HT-29 (cell line): ENCODE measurements at regions not wholly inside any gene's neighbourhood (a gene's known extent, or its start where the extent isn't known, plus 50 kb on each side); places are given as distances from the start of the nearest gene placed in this dataset.
"Not testable (repeated sequence)": the region's sequence is repeated elsewhere in the genome, so short reads cannot be mapped to it uniquely, and the experiment has no call there.

ENCODE experiments used
- DNase-seq: peaks from one replicate; pipeline ENCODE4 v3.0.0-alpha.2; 2015; ENCODE audit warnings: low spot score

- DNase-seq, result not testable (repeated sequence)
Measured at GRCh38 chr7:119100611-119101258, 876.2 kb downstream of the ANKRD7 start.

DNA sequence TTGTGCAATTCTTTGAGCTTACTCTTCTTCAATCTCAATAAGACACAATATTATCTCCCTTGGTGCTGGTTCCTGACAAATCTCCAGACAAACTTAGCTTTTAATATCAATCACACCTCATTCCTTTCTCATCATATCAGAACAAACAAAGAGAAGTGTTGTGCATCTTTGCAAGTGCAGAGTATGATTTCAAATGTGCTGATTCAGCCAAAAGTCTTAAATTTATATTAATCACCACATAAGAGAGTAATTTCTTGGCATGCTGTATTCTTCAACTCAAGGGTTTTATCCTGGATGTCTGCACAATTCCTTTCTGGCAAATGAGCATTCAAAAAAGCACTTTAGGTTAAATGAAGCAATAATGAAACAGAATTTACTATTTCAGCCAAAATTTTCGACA lies 877.8 kb downstream of the ANKRD7 start:
- DNase-seq, result no peak

- no peak for DNase-seq
Measured at GRCh38 chr7:119105381-119105780, 880.9 kb downstream of the ANKRD7 start.

- DNase-seq, result no peak
Measured at GRCh38 chr7:119123326-119123725, 898.8 kb downstream of the ANKRD7 start.

DNA sequence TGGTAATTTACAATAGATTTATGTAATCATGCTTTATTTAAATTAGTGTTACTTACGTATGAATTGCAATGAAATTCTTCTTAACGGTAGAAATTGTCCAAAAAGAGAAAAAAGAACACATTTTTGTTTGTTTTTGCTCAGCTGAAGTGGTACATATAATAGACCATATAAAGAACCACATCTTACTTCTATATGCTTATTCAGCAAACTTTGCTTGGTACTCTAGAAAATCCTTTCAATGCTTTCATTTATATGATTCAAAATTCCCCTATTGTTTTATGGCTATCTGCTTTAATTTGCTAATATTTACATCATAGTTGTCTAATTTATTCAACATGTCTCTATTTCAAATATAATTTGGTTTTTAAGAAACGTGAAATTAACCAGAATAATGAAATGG lies 903.2 kb downstream of the ANKRD7 start:
- DNase-seq, result no peak

DNA sequence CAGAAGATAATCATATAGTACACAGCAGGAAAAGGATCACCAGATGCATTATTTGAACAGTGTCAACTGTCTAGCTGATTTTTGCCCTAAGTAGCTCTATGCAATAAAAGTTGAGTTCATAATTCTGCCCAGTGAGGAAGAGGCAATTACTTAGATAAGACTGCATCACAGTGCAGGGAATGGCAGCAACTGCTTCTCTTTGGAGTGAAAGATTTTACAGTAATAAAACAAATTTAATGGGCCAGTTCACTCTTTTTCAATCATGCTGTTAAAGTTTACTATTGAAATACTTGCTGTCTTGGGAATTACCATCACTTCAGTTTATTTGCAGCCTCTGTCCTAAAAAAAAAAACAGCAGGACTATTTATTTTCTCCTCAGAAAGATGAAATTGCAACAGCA lies 907.9 kb downstream of the ANKRD7 start:
- DNase-seq, result no peak

GRCh38 chr7:119167431-119167830 lies 942.9 kb downstream of the ANKRD7 start:
- DNase-seq, result no peak

- DNase-seq, result no peak
Measured at GRCh38 chr7:119172043-119172442, 947.5 kb downstream of the ANKRD7 start.

DNA sequence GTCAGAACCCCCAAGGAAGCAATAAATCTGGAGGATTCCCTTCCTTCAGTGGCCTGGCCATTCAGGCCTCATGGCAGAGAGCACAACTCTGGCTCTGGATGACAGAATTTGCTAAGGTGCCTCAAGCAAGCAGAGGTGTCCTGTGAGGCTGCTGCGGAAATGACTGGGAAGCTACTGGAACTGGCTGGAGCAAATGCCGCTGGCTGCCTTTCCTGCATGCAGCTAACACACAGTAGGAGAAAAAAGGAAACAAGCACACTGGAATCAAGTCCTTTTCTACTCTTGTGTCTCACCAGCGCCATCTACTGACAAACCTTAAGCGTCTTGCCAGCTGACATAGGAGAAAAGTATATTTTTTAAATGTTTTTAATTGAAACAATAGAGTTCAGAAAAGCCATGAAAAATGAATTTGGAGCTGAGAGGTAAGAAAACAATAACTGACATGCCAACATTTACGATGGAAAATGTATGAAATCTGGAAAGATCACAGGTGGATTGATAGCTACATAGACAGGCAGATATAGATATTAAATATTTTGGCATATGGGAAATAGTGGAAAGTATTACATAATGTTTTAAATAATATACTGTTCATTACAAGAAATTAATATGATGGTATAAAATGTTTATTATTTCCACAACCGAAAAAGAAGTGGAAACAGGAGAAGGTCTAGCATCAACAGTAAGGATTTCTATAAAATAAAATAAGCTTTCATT lies 951.6 kb downstream of the ANKRD7 start:
- DNase-seq, result peak; percentile 91

DNA sequence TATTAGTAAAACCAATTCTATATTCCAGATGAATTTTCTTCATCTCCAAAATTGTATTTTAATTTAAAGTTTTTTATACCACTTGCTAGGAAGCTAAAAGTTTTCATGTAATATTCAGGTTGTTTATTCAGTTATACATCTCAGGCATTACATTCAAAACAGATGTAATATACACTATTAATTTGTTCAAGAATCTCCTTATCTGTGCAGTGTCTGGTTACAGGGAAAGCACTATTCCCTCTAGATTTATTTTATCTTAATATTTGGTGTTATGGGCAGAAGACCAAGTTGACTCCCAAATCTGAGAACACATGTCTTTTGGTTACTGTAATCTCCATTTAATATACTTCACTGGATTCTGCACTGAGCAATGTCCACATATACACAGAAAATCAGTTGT lies 953.4 kb downstream of the ANKRD7 start:
- no peak for DNase-seq

DNA sequence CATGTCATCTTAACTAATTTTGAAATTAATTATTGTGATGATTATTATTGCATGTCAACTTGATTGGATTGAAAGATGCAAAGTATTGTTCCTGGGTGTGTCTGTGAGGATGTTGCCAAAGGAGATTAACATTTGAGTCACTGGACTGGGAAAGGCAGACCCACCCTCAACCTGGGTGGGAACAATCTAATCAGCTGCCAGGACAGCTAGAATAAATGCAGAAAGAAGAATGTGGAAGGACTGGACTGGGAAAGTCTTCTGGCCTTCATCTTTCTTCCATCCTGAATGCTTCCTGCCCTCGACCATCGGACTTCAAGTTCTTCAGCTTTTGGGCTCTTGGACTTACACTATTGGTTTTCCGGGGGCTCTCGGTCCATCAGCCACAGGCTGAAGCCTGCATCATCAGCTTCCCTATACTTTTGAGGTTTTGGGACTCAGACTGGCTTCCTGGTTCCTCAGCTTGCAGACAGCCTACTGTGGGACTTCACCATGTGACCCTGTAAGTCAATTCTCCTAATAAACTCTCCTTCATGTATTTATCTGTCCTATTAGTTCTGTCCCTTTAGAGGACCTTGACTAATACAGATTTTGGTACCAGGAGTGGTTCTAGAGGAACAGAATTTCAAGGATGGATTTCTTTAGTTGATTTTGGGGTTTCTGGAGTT lies 959.8 kb downstream of the ANKRD7 start:
- DNase-seq, result no peak

DNA sequence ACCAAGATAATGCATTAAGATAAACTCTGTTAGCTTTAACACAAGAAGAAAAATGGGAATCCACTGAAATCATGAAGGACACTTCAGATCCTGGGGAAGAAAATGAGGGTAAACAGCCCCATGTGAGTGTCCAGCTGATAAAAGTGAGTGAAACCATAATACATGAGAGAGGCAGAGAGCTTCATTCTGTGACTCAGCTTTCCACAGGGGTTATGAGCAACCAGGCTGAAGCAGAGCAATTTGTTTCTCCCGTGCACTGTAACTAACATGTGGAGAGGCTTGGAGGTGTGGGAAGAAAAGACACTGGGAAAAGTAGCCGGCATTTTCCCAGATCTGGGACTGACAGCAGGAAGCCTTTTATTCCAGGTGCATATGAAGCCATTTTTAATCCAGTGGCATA lies 971.7 kb downstream of the ANKRD7 start:
- no peak for DNase-seq

GRCh38 chr7:119197172-119197876 lies 972.8 kb downstream of the ANKRD7 start:
- DNase-seq, result no peak

GRCh38 chr7:119197877-119198527 lies 973.5 kb downstream of the ANKRD7 start:
- peak; percentile 63 for DNase-seq

DNA sequence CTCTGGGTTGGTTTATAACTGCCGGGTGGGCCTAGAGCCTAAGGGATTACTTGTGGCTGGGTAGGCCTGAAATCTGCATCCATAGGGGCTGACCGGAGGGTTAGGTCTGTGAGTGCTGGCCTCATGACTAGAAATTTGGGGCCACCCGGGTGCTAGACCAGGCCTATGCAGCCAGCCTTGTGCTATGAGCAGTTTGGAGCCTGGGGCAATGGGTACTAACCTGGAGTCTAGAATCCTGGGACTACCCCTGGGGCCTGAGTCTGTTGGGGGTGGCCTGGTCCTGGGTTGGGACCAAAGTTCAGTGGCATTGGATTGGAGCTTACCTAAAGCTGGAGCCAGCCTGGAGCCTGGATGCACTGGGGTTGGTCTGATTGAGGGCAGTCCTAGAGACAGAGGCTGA lies 995.2 kb downstream of the ANKRD7 start:
- no peak for DNase-seq

DNA sequence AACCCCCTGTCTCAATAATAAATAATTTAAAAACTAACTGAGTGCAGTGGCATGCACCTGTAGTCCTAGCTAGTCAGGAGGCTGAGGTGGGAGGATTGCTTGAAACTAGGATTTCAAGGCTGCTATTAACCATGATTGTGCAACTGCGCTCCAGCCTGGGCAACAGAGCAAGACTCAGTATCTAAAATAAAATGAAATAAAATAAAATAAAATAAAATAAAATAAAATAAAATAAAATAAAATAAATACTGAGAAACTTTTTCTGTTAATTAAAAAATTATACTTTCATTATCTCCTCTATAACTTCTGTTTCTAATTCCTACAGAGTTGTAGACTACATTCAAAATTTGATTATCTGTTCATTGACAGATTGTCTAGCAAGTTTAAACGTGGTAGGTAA lies 999.4 kb downstream of the ANKRD7 start:
- no peak for DNase-seq

- no peak for DNase-seq
Measured at GRCh38 chr7:119228482-119228881, 1004.0 kb downstream of the ANKRD7 start.

DNA sequence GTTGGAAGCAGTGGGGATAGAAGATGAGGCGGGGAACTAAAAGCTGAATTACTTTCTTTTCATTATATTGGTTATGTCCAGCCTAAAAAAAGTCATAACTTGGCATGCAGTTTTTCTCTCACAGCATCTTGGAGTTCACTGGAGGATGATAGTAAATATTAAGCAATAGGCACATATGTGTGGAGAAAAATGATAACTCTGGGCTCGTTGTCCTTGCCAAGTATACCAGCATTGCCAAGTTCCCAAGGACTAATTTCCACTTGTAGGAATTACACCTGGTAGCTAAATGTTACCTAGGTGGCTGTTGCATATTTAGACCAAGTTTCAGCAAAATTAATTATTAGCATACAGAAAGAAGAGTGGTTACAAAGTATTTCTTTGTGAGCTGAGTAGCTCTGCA lies 1007.6 kb downstream of the ANKRD7 start:
- DNase-seq, result no peak

DNA sequence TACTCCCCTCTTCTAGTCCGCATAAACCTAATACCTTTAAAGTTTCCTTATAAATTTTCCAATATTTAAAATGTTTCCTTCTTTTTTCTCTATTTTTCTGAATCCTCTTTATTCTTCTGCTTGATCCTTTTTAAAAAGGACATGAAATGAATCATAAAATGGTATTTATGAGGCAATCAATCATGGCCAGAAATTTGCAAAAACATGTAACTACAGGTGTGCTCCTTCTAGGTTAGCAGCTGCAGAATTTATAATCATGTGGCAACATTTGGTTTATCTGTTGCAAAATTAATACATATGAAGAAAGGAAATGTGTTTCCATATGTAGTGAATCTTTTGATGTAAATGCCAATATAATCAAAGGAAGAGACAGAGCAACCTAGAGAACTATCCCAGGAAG lies 1008.5 kb downstream of the ANKRD7 start:
- no peak for DNase-seq

DNA sequence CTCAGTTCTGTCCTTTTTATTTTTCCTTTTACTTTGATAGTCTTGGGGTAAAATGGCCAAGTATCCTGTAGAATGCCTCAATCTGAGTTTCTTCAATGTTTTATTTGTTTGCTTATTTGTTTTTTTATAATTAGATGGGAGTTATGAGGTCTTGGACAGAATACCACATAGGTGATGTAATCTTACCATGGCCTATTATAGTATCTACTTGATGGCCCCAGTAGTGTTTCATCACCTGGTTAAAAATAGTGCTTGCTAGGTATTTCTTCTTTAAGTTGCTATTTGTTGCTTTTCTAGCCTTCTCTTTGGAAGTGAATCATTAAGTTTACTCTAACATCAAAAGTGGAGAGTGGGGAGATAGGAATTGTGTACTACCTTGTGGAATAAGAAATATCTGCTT lies 1020.0 kb upstream of the KCND2 start:
- no peak for DNase-seq

GRCh38 chr7:119254742-119255141 lies 1018.2 kb upstream of the KCND2 start:
- no peak for DNase-seq

- no peak for DNase-seq
Measured at GRCh38 chr7:119256001-119256400, 1017.0 kb upstream of the KCND2 start.
